ENCODE measurements at regions not wholly inside any gene's neighbourhood (a gene's known extent, or its start where the extent isn't known, plus 50 kb on each side); places are given as distances from the start of the nearest gene placed in this dataset.
"Not testable (repeated sequence)": the region's sequence is repeated elsewhere in the genome, so short reads cannot be mapped to it uniquely, and the experiment has no call there.

GRCh38 chr10:28995497-28995896, 293.4 kb upstream of the LYZL1 start:
- no peak for DNase-seq

GRCh38 chr10:28996345-28996744, 292.5 kb upstream of the LYZL1 start:
- no peak for DNase-seq

- no peak for DNase-seq
Observed at GRCh38 chr10:28996947-28997551, 291.8 kb upstream of the LYZL1 start.

GRCh38 chr10:28997734-28998133, 291.1 kb upstream of the LYZL1 start:
- DNase-seq, result no peak

- DNase-seq, result no peak
Observed at GRCh38 chr10:29001801-29002200, 287.1 kb upstream of the LYZL1 start.

GRCh38 chr10:29003014-29003413, 285.9 kb upstream of the LYZL1 start:
- DNase-seq, result not testable (repeated sequence)

GRCh38 chr10:29005988-29006387, 282.9 kb upstream of the LYZL1 start:
- DNase-seq, result no peak

- no peak for DNase-seq
Observed at GRCh38 chr10:29007370-29007747, 281.5 kb upstream of the LYZL1 start.

GRCh38 chr10:29007748-29008610, 280.9 kb upstream of the LYZL1 start:
- no peak for DNase-seq

- DNase-seq, result no peak
Observed at GRCh38 chr10:29009464-29009863, 279.4 kb upstream of the LYZL1 start.

GRCh38 chr10:29011516-29011915, 277.4 kb upstream of the LYZL1 start:
- no peak for DNase-seq

- no peak for DNase-seq
Observed at GRCh38 chr10:29012926-29013554, 275.8 kb upstream of the LYZL1 start.

GRCh38 chr10:29021591-29021990, 267.3 kb upstream of the LYZL1 start:
- DNase-seq, result no peak

- DNase-seq, result no peak
Observed at GRCh38 chr10:29022513-29022912, 266.4 kb upstream of the LYZL1 start.

- no peak for DNase-seq
Observed at GRCh38 chr10:29023678-29024077, 265.2 kb upstream of the LYZL1 start.

GRCh38 chr10:29026065-29026797, 262.6 kb upstream of the LYZL1 start:
- DNase-seq, result no peak

GRCh38 chr10:29026802-29027580, 261.9 kb upstream of the LYZL1 start:
- DNase-seq, result no peak

- no peak for DNase-seq
Observed at GRCh38 chr10:29028486-29028885, 260.4 kb upstream of the LYZL1 start.

GRCh38 chr10:29030900-29031299, 258.0 kb upstream of the LYZL1 start:
- DNase-seq, result no peak

GRCh38 chr10:29032169-29032568, 256.7 kb upstream of the LYZL1 start:
- DNase-seq, result no peak

- DNase-seq, result no peak
Observed at GRCh38 chr10:29033311-29033940, 255.4 kb upstream of the LYZL1 start.

- no peak for DNase-seq
Observed at GRCh38 chr10:29034592-29034991, 254.3 kb upstream of the LYZL1 start.
